ENCODE measurements at regions not wholly inside any gene's neighbourhood (a gene's known extent, or its start where the extent isn't known, plus 50 kb on each side); places are given as distances from the start of the nearest gene placed in this dataset.
"Not testable (repeated sequence)": the region's sequence is repeated elsewhere in the genome, so short reads cannot be mapped to it uniquely, and the experiment has no call there.

DNA sequence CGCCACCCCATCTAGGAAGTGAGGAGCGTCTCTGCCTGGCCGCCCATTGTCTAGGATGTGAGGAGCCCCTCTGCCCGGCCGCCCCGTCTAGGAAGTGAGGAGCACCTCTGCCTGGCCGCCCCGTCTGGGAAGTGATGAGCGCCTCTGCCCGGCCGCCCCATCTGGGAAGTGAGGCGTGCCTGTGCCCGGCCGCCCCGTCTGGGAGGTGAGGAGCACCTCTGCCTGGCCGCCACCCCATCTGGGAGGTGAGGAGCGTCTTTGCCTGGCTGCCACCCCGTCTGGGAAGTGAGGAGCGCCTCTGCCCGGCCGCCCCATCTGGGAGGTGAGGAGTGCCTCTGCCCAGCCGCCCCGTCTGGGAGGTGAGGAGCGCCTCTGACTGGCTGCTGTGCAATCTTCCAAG lies 79.2 kb upstream of the ARMCX2 start:
- H3K27me3 Mint-ChIP-seq; ATAC-seq (replicated peaks); H3K9me3 Mint-ChIP-seq; H3K4me3 Mint-ChIP-seq; H3K27ac Mint-ChIP-seq; H3K4me1 Mint-ChIP-seq; H3K36me3 Mint-ChIP-seq (ENCODE audit: low read depth): not testable (repeated sequence)

GRCh38 chrX:101738411-101738810 lies 78.8 kb upstream of the ARMCX2 start:
- H3K27me3 Mint-ChIP-seq; H3K4me1 Mint-ChIP-seq; H3K27ac Mint-ChIP-seq; H3K36me3 Mint-ChIP-seq (ENCODE audit: low read depth); ATAC-seq (replicated peaks); H3K4me3 Mint-ChIP-seq; H3K9me3 Mint-ChIP-seq: not testable (repeated sequence)

GRCh38 chrX:101736651-101737050 lies 77.0 kb upstream of the ARMCX2 start:
- Mint-ChIP-seq H3K27me3 (no peaks in the 10 kb centered on the region), H3K9me3 (no peaks in the 10 kb centered on the region), H3K27ac (no peak overlapping the region), H3K4me3 (no peak overlapping the region), H3K4me1 (no peaks in the 10 kb centered on the region), H3K36me3 (ENCODE audit: low read depth) (no peaks in the 10 kb centered on the region)
- no peak for ATAC-seq (replicated peaks)

- no peak for ATAC-seq (replicated peaks)
- no peaks in the 10 kb centered on the region for H3K9me3 Mint-ChIP-seq
- H3K4me1 Mint-ChIP-seq = no peaks in the 10 kb centered on the region
- H3K4me3 Mint-ChIP-seq = no peak overlapping the region
- H3K27me3 Mint-ChIP-seq = no peaks in the 10 kb centered on the region
- H3K36me3 Mint-ChIP-seq (ENCODE audit: low read depth) = no peaks in the 10 kb centered on the region
- H3K27ac Mint-ChIP-seq = no peak overlapping the region
Observed at GRCh38 chrX:101732870-101733269, 73.2 kb upstream of the ARMCX2 start.

- peaks cover 13% of the 10 kb centered on the region for H3K27me3 Mint-ChIP-seq
- no peak overlapping the region for H3K27ac Mint-ChIP-seq
- ATAC-seq (replicated peaks) = no peak
- no peak overlapping the region for H3K4me3 Mint-ChIP-seq
- no peaks in the 10 kb centered on the region for H3K4me1 Mint-ChIP-seq
- no peaks in the 10 kb centered on the region for H3K36me3 Mint-ChIP-seq (ENCODE audit: low read depth)
- H3K9me3 Mint-ChIP-seq = no peaks in the 10 kb centered on the region
Observed at GRCh38 chrX:101729986-101730385, 70.3 kb upstream of the ARMCX2 start.

Data from activated T-helper 17 cell treated with anti-CD3 and anti-CD28 coated beads, Interleukin-2, amount 50 U/mL, for 72 hours (primary cell).